Prostate gland (tissue), 2 donors: ENCODE measurements at regions not wholly inside any gene's neighbourhood (a gene's known extent, or its start where the extent isn't known, plus 50 kb on each side); places are given as distances from the start of the nearest gene placed in this dataset.

Experiments used
- DNase-seq: peaks from one replicate; pipeline ENCODE4 v3.0.0-alpha.2; 2019; ENCODE audit warnings: low spot score
- H3K27ac ChIP-seq, 2 donors: fragments of 200-600 bp; sonication (generic); 2 replicates each; pipeline ENCODE4 v1.5.1; 2017 to 2019
- H3K27me3 ChIP-seq: fragments of 200-600 bp; sonication (generic); replicated peaks from 2 replicates; pipeline ENCODE4 v1.5.1; 2019; ENCODE audit not compliant: insufficient read depth
- H3K36me3 ChIP-seq, 2 donors: fragments of 200-600 bp; sonication (generic); 1 replicate in 1 of 2; 2 replicates in 1 of 2; pipeline versions ENCODE4 v1.5.1 to v1.8.1; 2017 to 2019
- H3K4me1 ChIP-seq: fragments of 200-600 bp; sonication (generic); replicated peaks from 2 replicates; pipeline ENCODE4 v1.5.1; 2019
- H3K4me3 ChIP-seq, 2 donors: fragments of 200-600 bp; sonication (generic); 2 replicates each; pipeline ENCODE4 v1.5.1; 2017 to 2019
- H3K9me3 ChIP-seq: fragments of 200-600 bp; sonication (generic); 2 replicates; pipeline ENCODE4 v1.5.1; 2017
- POLR2A ChIP-seq: fragments of 450-650 bp; IDR thresholded peaks from one replicate; pipeline ENCODE4 v1.6.1; 2016; ENCODE audit warnings: antibody characterized with exemption, mild to moderate bottlenecking
- POLR2AphosphoS5 ChIP-seq: sonication (generic); formaldehyde crosslinking; IDR thresholded peaks from one replicate; pipeline ENCODE4 v1.6.1; 2017; ENCODE audit warnings: antibody characterized with exemption
- WGBS: methylation state at CpG from one replicate; pipeline ENCODE4 v1.1.5; 2018; 5-methylcytosine and 5-hydroxymethylcytosine counted together
- intact Hi-C: fragments of 100-400 bp; cut with DNase I; formaldehyde crosslinking; loops from one replicate; pipeline ENCODE4 v1.14.2; 2022
- TF ChIP-seq, protein P1 (sequence below), 4 experiments: fragments of 200-600 bp in 2 of 4; fragments of 450-650 bp in 2 of 4; sonication (generic) in 2 of 4; IDR thresholded peaks; 1 replicate in 3 of 4; 2 replicates in 1 of 4; pipeline ENCODE4 v1.5.1; 2016 to 2019; ENCODE audit warnings: antibody characterized with exemption in 4 of 4, mild to moderate bottlenecking in 2 of 4, moderate library complexity in 2 of 4

DNA sequence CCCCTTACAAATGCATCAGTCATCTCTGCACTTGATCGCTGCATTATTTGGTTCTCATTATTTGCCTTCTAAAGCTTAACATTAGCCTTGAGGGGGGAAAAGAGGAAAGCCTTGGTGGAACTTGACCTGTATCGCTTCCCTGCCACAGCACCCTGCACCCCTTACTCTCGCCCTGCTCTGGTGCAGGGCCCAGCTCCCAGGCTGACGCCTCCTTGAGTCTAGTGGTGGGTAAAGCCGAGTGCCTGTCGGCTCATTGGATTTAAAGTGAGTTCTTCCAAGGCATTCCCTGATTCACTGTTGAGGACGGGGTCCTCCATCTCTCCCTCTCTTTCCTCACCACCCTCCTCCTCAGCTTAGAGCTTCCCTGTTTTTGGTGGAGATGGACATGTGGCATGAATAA, 145.0 kb upstream of the GYPC start:
- H3K36me3 ChIP-seq, result no peaks in the 10 kb centered on the region
- H3K27ac ChIP-seq, result no peak overlapping the region
- H3K4me1 ChIP-seq, result no peaks in the 10 kb centered on the region
- DNase-seq, result no peak
- WGBS, result 96% methylated on average over 7 of the region's 7 CpGs
- intact Hi-C loops, result no loop called here
- TF ChIP-seq, protein P1, sequence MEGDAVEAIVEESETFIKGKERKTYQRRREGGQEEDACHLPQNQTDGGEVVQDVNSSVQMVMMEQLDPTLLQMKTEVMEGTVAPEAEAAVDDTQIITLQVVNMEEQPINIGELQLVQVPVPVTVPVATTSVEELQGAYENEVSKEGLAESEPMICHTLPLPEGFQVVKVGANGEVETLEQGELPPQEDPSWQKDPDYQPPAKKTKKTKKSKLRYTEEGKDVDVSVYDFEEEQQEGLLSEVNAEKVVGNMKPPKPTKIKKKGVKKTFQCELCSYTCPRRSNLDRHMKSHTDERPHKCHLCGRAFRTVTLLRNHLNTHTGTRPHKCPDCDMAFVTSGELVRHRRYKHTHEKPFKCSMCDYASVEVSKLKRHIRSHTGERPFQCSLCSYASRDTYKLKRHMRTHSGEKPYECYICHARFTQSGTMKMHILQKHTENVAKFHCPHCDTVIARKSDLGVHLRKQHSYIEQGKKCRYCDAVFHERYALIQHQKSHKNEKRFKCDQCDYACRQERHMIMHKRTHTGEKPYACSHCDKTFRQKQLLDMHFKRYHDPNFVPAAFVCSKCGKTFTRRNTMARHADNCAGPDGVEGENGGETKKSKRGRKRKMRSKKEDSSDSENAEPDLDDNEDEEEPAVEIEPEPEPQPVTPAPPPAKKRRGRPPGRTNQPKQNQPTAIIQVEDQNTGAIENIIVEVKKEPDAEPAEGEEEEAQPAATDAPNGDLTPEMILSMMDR (IDR thresholded peaks at IDR 0.05), result no peak
- TF ChIP-seq POLR2A, result no peak
- no peak for TF ChIP-seq POLR2AphosphoS5
- no peaks in the 10 kb centered on the region for H3K9me3 ChIP-seq
- no peak overlapping the region for H3K4me3 ChIP-seq
- no peaks in the 10 kb centered on the region for H3K27me3 ChIP-seq

DNA sequence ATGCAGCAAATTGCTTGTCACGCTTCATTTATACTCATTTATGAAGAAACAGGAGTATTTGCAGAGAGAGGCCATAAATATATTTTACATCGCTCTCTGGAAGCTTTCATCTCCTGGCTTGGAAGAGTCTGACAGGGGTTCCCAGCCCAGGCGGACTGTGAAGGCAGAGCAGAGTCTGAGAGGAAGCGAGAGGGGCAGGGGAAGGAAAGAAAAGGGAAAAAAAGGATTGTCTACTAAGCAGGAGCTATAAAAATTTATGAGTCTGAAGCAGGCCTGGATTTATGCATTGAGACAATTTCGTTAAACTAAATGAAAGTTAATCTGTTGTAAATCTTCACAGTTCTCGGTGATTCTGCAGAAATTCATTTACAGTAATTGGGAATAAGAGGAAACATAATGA, 143.9 kb upstream of the GYPC start:
- H3K27ac ChIP-seq, result no peak overlapping the region
- no peak overlapping the region for H3K4me3 ChIP-seq
- intact Hi-C loops, result no loop called here
- no peaks in the 10 kb centered on the region for H3K36me3 ChIP-seq
- 35% methylated on average over 6 of the region's 6 CpGs for WGBS
- no peaks in the 10 kb centered on the region for H3K9me3 ChIP-seq
- H3K4me1 ChIP-seq, result no peaks in the 10 kb centered on the region
- TF ChIP-seq POLR2A (no peak), POLR2AphosphoS5 (no peak)
- TF ChIP-seq, protein P1 (IDR thresholded peaks at IDR 0.05), result no peak
- no peaks in the 10 kb centered on the region for H3K27me3 ChIP-seq
- DNase-seq, result no peak

DNA sequence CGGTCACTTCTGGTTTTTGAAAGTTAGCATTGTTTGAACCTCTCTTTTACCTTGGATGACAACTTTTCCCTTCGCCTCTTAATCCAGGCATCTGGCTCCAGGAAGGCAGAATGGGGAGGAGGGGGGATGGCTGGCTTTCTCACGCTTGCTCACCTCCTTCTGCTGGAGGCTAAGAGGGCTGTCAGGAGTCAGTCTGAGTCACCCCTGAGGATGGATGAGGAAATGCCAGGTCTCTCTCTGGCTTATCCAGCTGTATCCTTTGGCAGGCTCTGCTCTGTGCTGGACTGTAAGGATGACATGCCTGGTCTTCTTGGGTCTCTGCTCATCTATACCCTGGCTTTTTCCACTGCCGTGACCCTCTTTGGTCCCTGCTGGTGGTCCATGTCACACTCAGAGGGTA, 142.9 kb upstream of the GYPC start:
- Histone ChIP-seq H3K4me1 (no peaks in the 10 kb centered on the region), H3K4me3 (no peak overlapping the region), H3K27me3 (no peaks in the 10 kb centered on the region), H3K27ac (no peak overlapping the region), H3K36me3 (no peaks in the 10 kb centered on the region), H3K9me3 (no peaks in the 10 kb centered on the region)
- TF ChIP-seq POLR2A (no peak), POLR2AphosphoS5 (no peak)
- TF ChIP-seq, protein P1 (IDR thresholded peaks at IDR 0.05), result no peak
- intact Hi-C loops, result no loop called here
- 82% methylated on average over 4 of the region's 4 CpGs for WGBS
- no peak for DNase-seq

DNA sequence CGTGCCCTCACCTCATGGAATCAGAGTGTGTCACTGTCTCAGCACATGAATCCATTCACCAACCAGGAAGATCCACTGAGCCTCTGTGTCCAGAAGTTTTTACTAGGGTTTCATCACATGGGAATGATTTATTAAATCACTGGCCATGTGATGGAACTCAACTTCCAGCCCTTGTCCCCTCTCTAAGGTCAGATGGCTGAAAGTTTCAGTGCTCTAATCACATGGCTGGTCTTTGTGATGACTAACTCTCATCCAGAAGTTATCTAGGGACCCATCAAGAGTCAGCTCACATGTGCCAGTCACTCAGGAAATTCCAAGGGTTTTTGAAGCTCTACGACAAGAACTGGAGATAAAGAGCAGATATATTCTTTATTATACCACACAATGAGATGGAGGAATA, 140.5 kb upstream of the GYPC start:
- Histone ChIP-seq H3K9me3 (no peaks in the 10 kb centered on the region), H3K4me3 (no peak overlapping the region), H3K27me3 (no peaks in the 10 kb centered on the region), H3K36me3 (no peaks in the 10 kb centered on the region), H3K27ac (no peak overlapping the region), H3K4me1 (no peaks in the 10 kb centered on the region)
- no peak for DNase-seq
- no peak for TF ChIP-seq POLR2A
- TF ChIP-seq, protein P1 (IDR thresholded peaks at IDR 0.05), result no peak
- TF ChIP-seq POLR2AphosphoS5, result no peak
- 87% methylated on average over 2 of the region's 2 CpGs for WGBS
- intact Hi-C loops, result no loop called here

DNA sequence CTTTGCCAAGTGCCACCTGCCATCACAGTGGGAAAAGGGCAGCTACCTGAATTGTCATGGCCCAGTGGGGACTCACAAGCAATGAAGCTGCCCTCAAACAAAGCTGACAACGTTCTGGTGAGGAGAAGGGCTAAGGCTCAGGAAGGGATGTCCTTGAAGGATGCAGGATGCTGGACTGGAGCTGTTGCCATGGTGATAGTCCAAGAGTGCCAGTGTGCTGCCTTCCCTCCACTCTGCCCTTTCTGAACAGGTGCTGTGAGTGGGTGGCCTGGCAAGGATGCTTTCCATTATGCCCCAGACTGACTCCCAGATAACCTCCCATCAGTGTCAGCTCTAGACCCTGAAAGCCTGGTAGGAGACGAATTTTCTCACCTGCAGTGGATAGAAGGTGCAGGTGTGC, 137.8 kb upstream of the GYPC start:
- Histone ChIP-seq H3K4me3 (no peak overlapping the region), H3K4me1 (no peaks in the 10 kb centered on the region), H3K27me3 (no peaks in the 10 kb centered on the region), H3K9me3 (no peaks in the 10 kb centered on the region), H3K27ac (no peak overlapping the region), H3K36me3 (no peaks in the 10 kb centered on the region)
- no peak for DNase-seq
- intact Hi-C loops, result no loop called here
- 72% methylated on average over 2 of the region's 2 CpGs for WGBS
- TF ChIP-seq POLR2A, result no peak
